SJCRH30 (cell line): ENCODE measurements at regions not wholly inside any gene's neighbourhood (a gene's known extent, or its start where the extent isn't known, plus 50 kb on each side); places are given as distances from the start of the nearest gene placed in this dataset.
A peak's percentile ranks its signal among the peaks of the same experiment; 100 is the strongest.

Experiments
- DNase-seq, 2 experiments: peaks; one replicate each; pipeline ENCODE4 v3.0.0-alpha.2; 2015 to 2020
- H3K27ac ChIP-seq: fragments of 250-450 bp; sonication (Bioruptor Pico); 2 replicates; pipeline ENCODE4 v1.5.1; 2020; ENCODE audit warnings: mild to moderate bottlenecking, moderate library complexity
- H3K27me3 ChIP-seq: fragments of 250-450 bp; sonication (Bioruptor Pico); 2 replicates; pipeline ENCODE4 v1.5.1; 2020; ENCODE audit warnings: mild to moderate bottlenecking, moderate library complexity
- H3K36me3 ChIP-seq: fragments of 250-450 bp; sonication (Bioruptor Pico); 2 replicates; pipeline ENCODE4 v1.5.1; 2020; ENCODE audit warnings: mild to moderate bottlenecking, moderate library complexity
- H3K4me1 ChIP-seq: fragments of 250-450 bp; sonication (Bioruptor Pico); 2 replicates; pipeline ENCODE4 v1.5.1; 2020; ENCODE audit warnings: mild to moderate bottlenecking, moderate library complexity
- H3K4me3 ChIP-seq: fragments of 250-450 bp; sonication (Bioruptor Pico); 2 replicates; pipeline ENCODE4 v1.5.1; 2020; ENCODE audit warnings: mild to moderate bottlenecking, moderate library complexity
- H3K9me3 ChIP-seq: fragments of 250-450 bp; sonication (Bioruptor Pico); replicated peaks from 2 replicates; pipeline ENCODE4 v1.5.1; 2020; ENCODE audit warnings: mild to moderate bottlenecking, moderate library complexity

GRCh38 chr5:127993476-127993875 lies 90.1 kb upstream of the SLC12A2 start:
- H3K4me1 ChIP-seq = no peaks in the 10 kb centered on the region
- DNase-seq = no peak
- H3K27ac ChIP-seq = no peak overlapping the region
- H3K4me3 ChIP-seq = no peak overlapping the region
- H3K36me3 ChIP-seq = no peaks in the 10 kb centered on the region
- no peaks in the 10 kb centered on the region for H3K27me3 ChIP-seq
- H3K9me3 ChIP-seq = no peaks in the 10 kb centered on the region

- no peaks in the 10 kb centered on the region for H3K36me3 ChIP-seq
- H3K4me1 ChIP-seq = no peaks in the 10 kb centered on the region
- H3K9me3 ChIP-seq = no peaks in the 10 kb centered on the region
- H3K4me3 ChIP-seq = no peak overlapping the region
- H3K27me3 ChIP-seq = no peaks in the 10 kb centered on the region
- no peak for DNase-seq
- H3K27ac ChIP-seq = no peak overlapping the region
These were observed 89.4 kb upstream of the SLC12A2 start for GRCh38 chr5:127994087-127994660.

- Histone ChIP-seq H3K27me3 (no peaks in the 10 kb centered on the region), H3K4me3 (no peak overlapping the region), H3K9me3 (no peaks in the 10 kb centered on the region), H3K27ac (no peak overlapping the region), H3K36me3 (no peaks in the 10 kb centered on the region), H3K4me1 (no peaks in the 10 kb centered on the region)
- no peak for DNase-seq
These were observed 88.0 kb upstream of the SLC12A2 start for GRCh38 chr5:127995556-127995955.

- H3K27ac ChIP-seq = no peak overlapping the region
- H3K36me3 ChIP-seq = no peaks in the 10 kb centered on the region
- no peaks in the 10 kb centered on the region for H3K27me3 ChIP-seq
- H3K9me3 ChIP-seq = no peaks in the 10 kb centered on the region
- H3K4me3 ChIP-seq = no peak overlapping the region
- DNase-seq = no peak
- no peaks in the 10 kb centered on the region for H3K4me1 ChIP-seq
These were observed 86.3 kb upstream of the SLC12A2 start for GRCh38 chr5:127997201-127997704.

- no peak for DNase-seq
- no peaks in the 10 kb centered on the region for H3K4me1 ChIP-seq
- H3K9me3 ChIP-seq = no peaks in the 10 kb centered on the region
- no peak overlapping the region for H3K27ac ChIP-seq
- H3K27me3 ChIP-seq = no peaks in the 10 kb centered on the region
- H3K4me3 ChIP-seq = no peak overlapping the region
- H3K36me3 ChIP-seq = no peaks in the 10 kb centered on the region
These were observed 84.5 kb upstream of the SLC12A2 start for GRCh38 chr5:127998950-127999615.

- H3K4me1 ChIP-seq = no peaks in the 10 kb centered on the region
- no peaks in the 10 kb centered on the region for H3K27me3 ChIP-seq
- no peak overlapping the region for H3K27ac ChIP-seq
- H3K4me3 ChIP-seq = no peak overlapping the region
- H3K36me3 ChIP-seq = no peaks in the 10 kb centered on the region
- DNase-seq = no peak
- H3K9me3 ChIP-seq = no peaks in the 10 kb centered on the region
These were observed 83.7 kb upstream of the SLC12A2 start for GRCh38 chr5:127999909-128000308.

GRCh38 chr5:128002425-128002824 lies 81.1 kb upstream of the SLC12A2 start:
- no peaks in the 10 kb centered on the region for H3K27me3 ChIP-seq
- H3K4me1 ChIP-seq = no peaks in the 10 kb centered on the region
- no peaks in the 10 kb centered on the region for H3K36me3 ChIP-seq
- H3K9me3 ChIP-seq = no peaks in the 10 kb centered on the region
- H3K4me3 ChIP-seq = no peak overlapping the region
- no peak overlapping the region for H3K27ac ChIP-seq
- no peak for DNase-seq

- no peak for DNase-seq
- Histone ChIP-seq H3K4me3 (no peak overlapping the region), H3K27me3 (no peaks in the 10 kb centered on the region), H3K27ac (no peak overlapping the region), H3K36me3 (no peaks in the 10 kb centered on the region), H3K9me3 (no peaks in the 10 kb centered on the region), H3K4me1 (no peaks in the 10 kb centered on the region)
These were observed 75.6 kb upstream of the SLC12A2 start for GRCh38 chr5:128007939-128008338.

GRCh38 chr5:128009403-128009802 lies 74.2 kb upstream of the SLC12A2 start:
- Histone ChIP-seq H3K4me1 (no peaks in the 10 kb centered on the region), H3K4me3 (no peak overlapping the region), H3K9me3 (no peaks in the 10 kb centered on the region)

GRCh38 chr5:128011339-128011738 lies 72.2 kb upstream of the SLC12A2 start:
- no peaks in the 10 kb centered on the region for H3K27me3 ChIP-seq
- no peak overlapping the region for H3K4me3 ChIP-seq
- H3K27ac ChIP-seq = no peak overlapping the region
- H3K4me1 ChIP-seq = no peaks in the 10 kb centered on the region
- no peaks in the 10 kb centered on the region for H3K9me3 ChIP-seq
- DNase-seq = no peak
- no peaks in the 10 kb centered on the region for H3K36me3 ChIP-seq

More at GRCh38 chr5:128009403-128009802, 74.2 kb upstream of the SLC12A2 start:
- Histone ChIP-seq H3K27me3 (no peaks in the 10 kb centered on the region), H3K27ac (no peak overlapping the region), H3K36me3 (no peaks in the 10 kb centered on the region)
- DNase-seq = no peak

GRCh38 chr5:128014578-128014977 lies 69.0 kb upstream of the SLC12A2 start:
- Histone ChIP-seq H3K9me3 (no peaks in the 10 kb centered on the region), H3K27me3 (no peaks in the 10 kb centered on the region), H3K27ac (no peak overlapping the region), H3K4me1 (no peaks in the 10 kb centered on the region), H3K4me3 (no peak overlapping the region), H3K36me3 (no peaks in the 10 kb centered on the region)
- DNase-seq = peak in 1 of 2 experiments; percentile 8

GRCh38 chr5:128015478-128015877 lies 68.1 kb upstream of the SLC12A2 start:
- no peaks in the 10 kb centered on the region for H3K4me1 ChIP-seq
- H3K4me3 ChIP-seq = no peak overlapping the region
- no peak for DNase-seq
- no peaks in the 10 kb centered on the region for H3K9me3 ChIP-seq
- H3K27ac ChIP-seq = no peak overlapping the region
- H3K36me3 ChIP-seq = no peaks in the 10 kb centered on the region
- H3K27me3 ChIP-seq = no peaks in the 10 kb centered on the region

GRCh38 chr5:128015978-128016377 lies 67.6 kb upstream of the SLC12A2 start:
- Histone ChIP-seq H3K27me3 (no peaks in the 10 kb centered on the region), H3K4me1 (no peaks in the 10 kb centered on the region), H3K27ac (no peak overlapping the region), H3K36me3 (no peaks in the 10 kb centered on the region), H3K9me3 (no peaks in the 10 kb centered on the region), H3K4me3 (no peak overlapping the region)
- DNase-seq = no peak

GRCh38 chr5:128019391-128019790 lies 64.2 kb upstream of the SLC12A2 start:
- no peak overlapping the region for H3K4me3 ChIP-seq
- 0 out of 2 replicates have a peak, but pooled peaks cover 2% of the 10 kb centered on the region for H3K4me1 ChIP-seq
- no peak for DNase-seq
- H3K9me3 ChIP-seq = no peaks in the 10 kb centered on the region
- H3K27me3 ChIP-seq = no peaks in the 10 kb centered on the region
- H3K27ac ChIP-seq = no peak overlapping the region
- peaks cover 3% of the 10 kb centered on the region; the same call in 1 of the 2 replicates for H3K36me3 ChIP-seq

GRCh38 chr5:128020012-128020411 lies 63.6 kb upstream of the SLC12A2 start:
- Histone ChIP-seq H3K4me1 (0 out of 2 replicates have a peak, but pooled peaks cover 2% of the 10 kb centered on the region), H3K27me3 (no peaks in the 10 kb centered on the region), H3K27ac (no peak overlapping the region), H3K9me3 (no peaks in the 10 kb centered on the region), H3K36me3 (peaks cover 3% of the 10 kb centered on the region; the same call in 1 of the 2 replicates), H3K4me3 (no peak overlapping the region)
- no peak for DNase-seq

GRCh38 chr5:128021411-128021810 lies 62.2 kb upstream of the SLC12A2 start:
- H3K4me3 ChIP-seq = no peak overlapping the region
- H3K27me3 ChIP-seq = no peaks in the 10 kb centered on the region
- H3K9me3 ChIP-seq = no peaks in the 10 kb centered on the region
- 0 out of 2 replicates have a peak, but pooled peaks cover 2% of the 10 kb centered on the region for H3K4me1 ChIP-seq
- peaks cover 3% of the 10 kb centered on the region; the same call in 1 of the 2 replicates for H3K36me3 ChIP-seq
- H3K27ac ChIP-seq = no peak overlapping the region
- DNase-seq = no peak
